H1 (cell line): ENCODE measurements at regions not wholly inside any gene's neighbourhood (a gene's known extent, or its start where the extent isn't known, plus 50 kb on each side); places are given as distances from the start of the nearest gene placed in this dataset.
"Not testable (repeated sequence)": the region's sequence is repeated elsewhere in the genome, so short reads cannot be mapped to it uniquely, and the experiment has no call there.

Source experiments
- ASH2L ChIP-seq: fragments of 200-600, 300-600 bp; sonication (generic); IDR thresholded peaks from one replicate; pipeline ENCODE4 v1.7.1; 2017; ENCODE audit warnings: low read length
- CHD2 ChIP-seq: IDR thresholded peaks from 2 replicates; pipeline ENCODE4 v1.6.1; 2012; ENCODE audit warnings: low read length, improper control_type of control experiment
- SP1 ChIP-seq: IDR thresholded peaks from 2 replicates; pipeline ENCODE4 v1.6.1; 2011; ENCODE audit warnings: low read depth, low read length
- TF ChIP-seq, protein P1 (sequence below): IDR thresholded peaks from 2 replicates; pipeline ENCODE4 v1.6.1; 2012; ENCODE audit warnings: inconsistent platforms

GRCh38 chr15:85244056-85244455, 136.3 kb upstream of the AKAP13 start:
- TF ChIP-seq ASH2L, CHD2, SP1: not testable (repeated sequence)
- TF ChIP-seq, protein P1, sequence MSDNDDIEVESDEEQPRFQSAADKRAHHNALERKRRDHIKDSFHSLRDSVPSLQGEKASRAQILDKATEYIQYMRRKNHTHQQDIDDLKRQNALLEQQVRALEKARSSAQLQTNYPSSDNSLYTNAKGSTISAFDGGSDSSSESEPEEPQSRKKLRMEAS = not testable (repeated sequence)
